H9 (cell line): ENCODE measurements at regions not wholly inside any gene's neighbourhood (a gene's known extent, or its start where the extent isn't known, plus 50 kb on each side); places are given as distances from the start of the nearest gene placed in this dataset.

ENCODE experiments used
- DNase-seq: peaks from one replicate; pipeline ENCODE4 v3.0.0-alpha.2; 2017
- H2AFZ ChIP-seq: one replicate; pipeline ENCODE4 v1.6.1; 2013; ENCODE audit warnings: mild to moderate bottlenecking, low read length, control low read depth, moderate library complexity
- H2AK5ac ChIP-seq: 2 replicates; pipeline ENCODE4 v1.6.1; 2013; ENCODE audit warnings: low read length, control low read depth, mixed read lengths; ENCODE audit not compliant: insufficient read length
- H2BK120ac ChIP-seq: one replicate; pipeline ENCODE4 v1.6.1; 2013; ENCODE audit warnings: low read depth, mild to moderate bottlenecking, low read length, control low read depth, inconsistent platforms; ENCODE audit not compliant: poor library complexity, severe bottlenecking
- H2BK12ac ChIP-seq: 2 replicates; pipeline ENCODE4 v1.6.1; 2013; ENCODE audit warnings: low read length, control low read depth, mixed read lengths, low read depth; ENCODE audit not compliant: insufficient read length
- H2BK15ac ChIP-seq: 2 replicates; pipeline ENCODE4 v1.6.1; 2013; ENCODE audit warnings: low read depth, low read length, control low read depth
- H2BK20ac ChIP-seq: one replicate; pipeline ENCODE4 v1.6.1; 2013; ENCODE audit warnings: low read depth, mild to moderate bottlenecking, low read length, control low read depth, inconsistent platforms; ENCODE audit not compliant: poor library complexity, severe bottlenecking
- H2BK5ac ChIP-seq: 2 replicates; pipeline ENCODE4 v1.6.1; 2013; ENCODE audit warnings: low read length, control low read depth, mixed read lengths; ENCODE audit not compliant: insufficient read length
- H3K14ac ChIP-seq: 2 replicates; pipeline ENCODE4 v1.6.1; 2013; ENCODE audit warnings: low read length, control low read depth; ENCODE audit not compliant: insufficient read depth
- H3K18ac ChIP-seq: 2 replicates; pipeline ENCODE4 v1.6.1; 2013; ENCODE audit warnings: low read depth, mild to moderate bottlenecking, mixed read lengths, low read length, control low read depth; ENCODE audit not compliant: insufficient read length
- H3K23ac ChIP-seq: 2 replicates; pipeline ENCODE4 v1.6.1; 2013; ENCODE audit warnings: low read length, control low read depth, mixed read lengths, low read depth; ENCODE audit not compliant: insufficient read length
- H3K23me2 ChIP-seq: 2 replicates; pipeline ENCODE4 v1.6.1; 2013; ENCODE audit warnings: low read depth, mild to moderate bottlenecking, mixed read lengths, low read length, control low read depth; ENCODE audit not compliant: insufficient read length, poor library complexity, severe bottlenecking
- H3K27ac ChIP-seq: 2 replicates; pipeline ENCODE4 v1.5.1; 2013; ENCODE audit warnings: low read length, control low read depth, mixed read lengths, low read depth; ENCODE audit not compliant: insufficient read length
- H3K27me3 ChIP-seq: 2 replicates; pipeline ENCODE4 v1.6.1; 2013; ENCODE audit warnings: low read length, control low read depth, inconsistent platforms; ENCODE audit not compliant: insufficient read depth
- H3K4ac ChIP-seq: 2 replicates; pipeline ENCODE4 v1.6.1; 2013; ENCODE audit warnings: low read depth, mild to moderate bottlenecking, control low read depth, inconsistent platforms, low read length, moderate library complexity
- H3K4me1 ChIP-seq: 2 replicates; pipeline ENCODE4 v1.6.1; 2013; ENCODE audit warnings: low read length, control low read depth, inconsistent platforms; ENCODE audit not compliant: insufficient read depth
- H3K4me2 ChIP-seq: 2 replicates; pipeline ENCODE4 v1.6.1; 2013; ENCODE audit warnings: low read length, control low read depth, mixed read lengths; ENCODE audit not compliant: insufficient read length, insufficient read depth
- H3K56ac ChIP-seq: 2 replicates; pipeline ENCODE4 v1.6.1; 2013; ENCODE audit warnings: low read depth, mild to moderate bottlenecking, mixed read lengths, low read length, control low read depth; ENCODE audit not compliant: insufficient read length
- H3K79me1 ChIP-seq: 2 replicates; pipeline ENCODE4 v1.6.1; 2013; ENCODE audit warnings: low read depth, mild to moderate bottlenecking, moderate library complexity, low read length, control low read depth, inconsistent platforms; ENCODE audit not compliant: insufficient read depth, poor library complexity, severe bottlenecking
- H3K79me2 ChIP-seq: 2 replicates; pipeline ENCODE4 v1.6.1; 2013; ENCODE audit warnings: low read length, control low read depth, inconsistent platforms; ENCODE audit not compliant: insufficient read depth
- H3K9ac ChIP-seq: 2 replicates; pipeline ENCODE4 v1.6.1; 2013; ENCODE audit warnings: low read length, control low read depth, mixed read lengths; ENCODE audit not compliant: insufficient read length; ENCODE audit errors: extremely low read depth
- H3K9me3 ChIP-seq: one replicate; pipeline ENCODE4 v1.6.1; 2013; ENCODE audit warnings: low read depth, low read length, inconsistent platforms; ENCODE audit not compliant: control insufficient read depth
- H3T11ph ChIP-seq: one replicate; pipeline ENCODE4 v1.6.1; 2013; ENCODE audit warnings: mild to moderate bottlenecking, low read length, control low read depth, inconsistent platforms
- H4K20me1 ChIP-seq: one replicate; pipeline ENCODE4 v1.6.1; 2013; ENCODE audit not compliant: control insufficient read depth, insufficient read length, insufficient read depth
- H4K5ac ChIP-seq: 2 replicates; pipeline ENCODE4 v1.6.1; 2013; ENCODE audit warnings: low read depth, mild to moderate bottlenecking, mixed read lengths, low read length, control low read depth; ENCODE audit not compliant: insufficient read length
- H4K8ac ChIP-seq: replicated peaks from 2 replicates; pipeline ENCODE4 v1.6.1; 2013; ENCODE audit warnings: low read length, control low read depth, mixed read lengths, low read depth; ENCODE audit not compliant: insufficient read length
- H4K91ac ChIP-seq: 2 replicates; pipeline ENCODE4 v1.6.1; 2013; ENCODE audit warnings: low read depth, mild to moderate bottlenecking, moderate library complexity, mixed read lengths, low read length, control low read depth; ENCODE audit not compliant: insufficient read length
- H3K27ac Mint-ChIP-seq, 3 experiments: 2 replicates in 2 of 3; 3 replicates in 1 of 3; pipeline ENCODE4 v1.8.0; 2020 to 2021; ENCODE audit warnings: mixed read lengths in 3 of 3, mild to moderate bottlenecking in 1 of 3, moderate library complexity in 1 of 3
- H3K27me3 Mint-ChIP-seq: 2 replicates; pipeline ENCODE4 v1.8.0; 2021; ENCODE audit warnings: low read depth, mild to moderate bottlenecking, moderate library complexity, mixed read lengths
- H3K36me3 Mint-ChIP-seq, 3 experiments: 2 replicates in 2 of 3; 3 replicates in 1 of 3; pipeline ENCODE4 v1.8.0; 2020 to 2021; ENCODE audit warnings: low read depth in 3 of 3, mixed read lengths in 3 of 3; ENCODE audit not compliant: insufficient read depth in 1 of 3
- H3K4me1 Mint-ChIP-seq, 2 experiments: 2 replicates each; pipeline ENCODE4 v1.8.0; 2020; ENCODE audit warnings: mixed read lengths in 2 of 2
- H3K4me3 Mint-ChIP-seq, 2 experiments: 2 replicates in 1 of 2; 3 replicates in 1 of 2; pipeline ENCODE4 v1.8.0; 2020 to 2021; ENCODE audit warnings: mild to moderate bottlenecking in 2 of 2, mixed read lengths in 2 of 2, moderate library complexity in 1 of 2
- H3K9me3 Mint-ChIP-seq, 2 experiments: 2 replicates in 1 of 2; 3 replicates in 1 of 2; pipeline ENCODE4 v1.8.0; 2020; ENCODE audit warnings: mild to moderate bottlenecking in 2 of 2, mixed read lengths in 2 of 2, moderate library complexity in 1 of 2
- CTCF ChIP-seq: fragments of 200-600 bp; sonication (generic); conservative IDR thresholded peaks from 3 replicates; pipeline ENCODE4 v1.8.0; 2021; ENCODE audit warnings: antibody characterized with exemption, mild to moderate bottlenecking

- Mint-ChIP-seq H3K36me3 (peaks cover 2 to 5% (median 3%) of the 10 kb centered on the region in 3 experiments; a peak in 2 of 7 replicates), H3K27ac (no peak overlapping the region), H3K4me3 (no peak overlapping the region), H3K4me1 (no peaks in the 10 kb centered on the region), H3K9me3 (peaks cover 8 to 9% of the 10 kb centered on the region in 2 experiments; a peak in 3 of 5 replicates), H3K27me3 (no peaks in the 10 kb centered on the region)
- no peak overlapping the region for H2AK5ac ChIP-seq
- no peak overlapping the region for H3T11ph ChIP-seq
- no peak overlapping the region for H3K9ac ChIP-seq
- no peaks in the 10 kb centered on the region for H3K9me3 ChIP-seq
- no peak overlapping the region for H3K27ac ChIP-seq
- no peaks in the 10 kb centered on the region for H3K4me1 ChIP-seq
- no peak overlapping the region for H2BK15ac ChIP-seq
- H2AFZ ChIP-seq = no peak overlapping the region
- H4K5ac ChIP-seq = no peak overlapping the region
- H3K27me3 ChIP-seq = no peaks in the 10 kb centered on the region
- H4K20me1 ChIP-seq = no peaks in the 10 kb centered on the region
- no peak overlapping the region for H2BK20ac ChIP-seq
- no peak overlapping the region for H3K18ac ChIP-seq
- no peaks in the 10 kb centered on the region for H3K79me2 ChIP-seq
- no peak overlapping the region for H3K14ac ChIP-seq
- H4K8ac ChIP-seq = no peak overlapping the region
- TF ChIP-seq CTCF = no peak
- no peak overlapping the region for H3K56ac ChIP-seq
- H2BK5ac ChIP-seq = no peak overlapping the region
- no peak for DNase-seq
- H3K4me2 ChIP-seq = no peak overlapping the region
- H3K23ac ChIP-seq = no peak overlapping the region
- H3K4ac ChIP-seq = no peak overlapping the region
- H2BK120ac ChIP-seq = no peak overlapping the region
- no peak overlapping the region for H4K91ac ChIP-seq
- H3K79me1 ChIP-seq = no peaks in the 10 kb centered on the region
- H2BK12ac ChIP-seq = no peak overlapping the region
- H3K23me2 ChIP-seq = no peaks in the 10 kb centered on the region
Observed at GRCh38 chr4:66863481-66863880, 681.8 kb downstream of the CENPC start.
